MM.1S (cell line): ENCODE measurements at regions not wholly inside any gene's neighbourhood (a gene's known extent, or its start where the extent isn't known, plus 50 kb on each side); places are given as distances from the start of the nearest gene placed in this dataset.

ENCODE experiments used
- DNase-seq: peaks from one replicate; pipeline ENCODE4 v3.0.0-alpha.2; 2015
- H2AFZ ChIP-seq: fragments of 300-600 bp; sonication (generic); 2 replicates; pipeline ENCODE4 v1.6.0; 2016; ENCODE audit warnings: antibody characterized with exemption, low read length
- H3F3A ChIP-seq: fragments of 300-600 bp; sonication (generic); 2 replicates; pipeline ENCODE4 v1.6.1; 2016; ENCODE audit warnings: mild to moderate bottlenecking, antibody characterized with exemption, low read length, moderate library complexity, mixed read lengths; ENCODE audit not compliant: insufficient read depth
- H3K27ac ChIP-seq: fragments of 300-600 bp; sonication (generic); 2 replicates; pipeline ENCODE4 v1.5.1; 2016; ENCODE audit warnings: mild to moderate bottlenecking, low read length
- H3K27me3 ChIP-seq: fragments of 300-600 bp; sonication (generic); replicated peaks from 2 replicates; pipeline ENCODE4 v1.6.0; 2016; ENCODE audit warnings: low read length; ENCODE audit not compliant: insufficient read depth
- H3K36me3 ChIP-seq: fragments of 300-600 bp; sonication (generic); replicated peaks from 2 replicates; pipeline ENCODE4 v1.6.1; 2016; ENCODE audit warnings: mild to moderate bottlenecking, low read length, mixed read lengths; ENCODE audit not compliant: insufficient read depth
- H3K4me1 ChIP-seq: fragments of 300-600 bp; sonication (generic); 2 replicates; pipeline ENCODE4 v1.6.1; 2016; ENCODE audit warnings: low read length, mixed read lengths
- H3K4me2 ChIP-seq: fragments of 300-600 bp; sonication (generic); 2 replicates; pipeline ENCODE4 v1.6.0; 2016; ENCODE audit warnings: low read depth, low read length
- H3K4me3 ChIP-seq: fragments of 300-600 bp; sonication (generic); 2 replicates; pipeline ENCODE4 v1.5.1; 2016; ENCODE audit warnings: low read length, mixed read lengths
- H3K79me2 ChIP-seq: fragments of 300-600 bp; sonication (generic); 2 replicates; pipeline ENCODE4 v1.6.1; 2016; ENCODE audit warnings: mixed run types, low read length, mixed read lengths
- H3K9ac ChIP-seq: fragments of 300-600 bp; sonication (generic); 2 replicates; pipeline ENCODE4 v1.6.1; 2016; ENCODE audit warnings: low read length, mixed read lengths
- H3K9me2 ChIP-seq: fragments of 300-600 bp; sonication (generic); replicated peaks from 2 replicates; pipeline ENCODE4 v1.6.1; 2016; ENCODE audit warnings: mild to moderate bottlenecking, low read length, mixed read lengths; ENCODE audit not compliant: insufficient read depth
- H3K9me3 ChIP-seq: fragments of 300-600 bp; sonication (generic); replicated peaks from 2 replicates; pipeline ENCODE4 v1.6.1; 2016; ENCODE audit warnings: mild to moderate bottlenecking, low read length, mixed read lengths; ENCODE audit not compliant: insufficient read depth
- H4K20me1 ChIP-seq: fragments of 300-600 bp; sonication (generic); 2 replicates; pipeline ENCODE4 v1.6.1; 2016; ENCODE audit warnings: mild to moderate bottlenecking, low read length, moderate library complexity, mixed read lengths; ENCODE audit not compliant: insufficient read depth
- EZH2 ChIP-seq: fragments of 300-600 bp; sonication (generic); optimal IDR thresholded peaks from 2 replicates; pipeline ENCODE3; 2017; ENCODE audit warnings: low read depth, mild to moderate bottlenecking, antibody characterized with exemption, low read length, mixed read lengths
- EZH2phosphoT487 ChIP-seq: fragments of 300-600 bp; sonication (generic); IDR thresholded peaks from 2 replicates; pipeline ENCODE4 v1.6.1; 2018; ENCODE audit warnings: antibody characterized with exemption, low read length
- TF ChIP-seq, protein P1 (sequence below): fragments of 300-600 bp; sonication (generic); IDR thresholded peaks from 2 replicates; pipeline ENCODE4 v1.5.1; 2016; ENCODE audit warnings: antibody characterized with exemption, low read length, mixed read lengths

DNA sequence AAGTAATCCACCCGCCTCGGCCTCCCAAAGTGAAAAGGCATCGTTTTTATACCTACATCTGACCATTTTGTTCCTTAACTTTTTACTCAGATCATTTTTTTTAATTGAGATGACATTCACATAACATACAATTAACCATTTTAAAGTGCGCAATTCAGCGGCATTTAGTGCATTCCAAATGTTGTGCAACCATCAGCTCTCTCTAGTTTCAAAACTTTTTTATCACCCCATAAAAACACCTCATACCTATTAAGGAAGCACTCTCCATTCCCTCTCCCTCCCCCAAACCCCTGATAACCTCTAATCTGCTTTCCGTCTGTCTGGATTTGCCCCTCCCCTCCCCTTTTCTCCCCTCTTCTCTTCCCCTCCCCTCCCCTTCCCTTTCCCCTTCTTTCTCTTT lies 310.1 kb downstream of the UACA start:
- TF ChIP-seq, protein P1, sequence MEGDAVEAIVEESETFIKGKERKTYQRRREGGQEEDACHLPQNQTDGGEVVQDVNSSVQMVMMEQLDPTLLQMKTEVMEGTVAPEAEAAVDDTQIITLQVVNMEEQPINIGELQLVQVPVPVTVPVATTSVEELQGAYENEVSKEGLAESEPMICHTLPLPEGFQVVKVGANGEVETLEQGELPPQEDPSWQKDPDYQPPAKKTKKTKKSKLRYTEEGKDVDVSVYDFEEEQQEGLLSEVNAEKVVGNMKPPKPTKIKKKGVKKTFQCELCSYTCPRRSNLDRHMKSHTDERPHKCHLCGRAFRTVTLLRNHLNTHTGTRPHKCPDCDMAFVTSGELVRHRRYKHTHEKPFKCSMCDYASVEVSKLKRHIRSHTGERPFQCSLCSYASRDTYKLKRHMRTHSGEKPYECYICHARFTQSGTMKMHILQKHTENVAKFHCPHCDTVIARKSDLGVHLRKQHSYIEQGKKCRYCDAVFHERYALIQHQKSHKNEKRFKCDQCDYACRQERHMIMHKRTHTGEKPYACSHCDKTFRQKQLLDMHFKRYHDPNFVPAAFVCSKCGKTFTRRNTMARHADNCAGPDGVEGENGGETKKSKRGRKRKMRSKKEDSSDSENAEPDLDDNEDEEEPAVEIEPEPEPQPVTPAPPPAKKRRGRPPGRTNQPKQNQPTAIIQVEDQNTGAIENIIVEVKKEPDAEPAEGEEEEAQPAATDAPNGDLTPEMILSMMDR = no peak
- no peak for TF ChIP-seq EZH2
- no peak for TF ChIP-seq EZH2phosphoT487
- H3K27ac ChIP-seq = no peak overlapping the region
- H3F3A ChIP-seq = no peaks in the 10 kb centered on the region
- no peaks in the 10 kb centered on the region for H3K36me3 ChIP-seq
- no peak overlapping the region for H2AFZ ChIP-seq
- H3K9me3 ChIP-seq = no peaks in the 10 kb centered on the region
- no peak overlapping the region for H3K4me2 ChIP-seq
- no peaks in the 10 kb centered on the region for H3K9me2 ChIP-seq
- no peak overlapping the region for H3K4me3 ChIP-seq
- H4K20me1 ChIP-seq = no peaks in the 10 kb centered on the region
- no peaks in the 10 kb centered on the region for H3K79me2 ChIP-seq
- no peak overlapping the region for H3K9ac ChIP-seq
- no peak for DNase-seq
- no peaks in the 10 kb centered on the region for H3K4me1 ChIP-seq
- no peaks in the 10 kb centered on the region for H3K27me3 ChIP-seq

DNA sequence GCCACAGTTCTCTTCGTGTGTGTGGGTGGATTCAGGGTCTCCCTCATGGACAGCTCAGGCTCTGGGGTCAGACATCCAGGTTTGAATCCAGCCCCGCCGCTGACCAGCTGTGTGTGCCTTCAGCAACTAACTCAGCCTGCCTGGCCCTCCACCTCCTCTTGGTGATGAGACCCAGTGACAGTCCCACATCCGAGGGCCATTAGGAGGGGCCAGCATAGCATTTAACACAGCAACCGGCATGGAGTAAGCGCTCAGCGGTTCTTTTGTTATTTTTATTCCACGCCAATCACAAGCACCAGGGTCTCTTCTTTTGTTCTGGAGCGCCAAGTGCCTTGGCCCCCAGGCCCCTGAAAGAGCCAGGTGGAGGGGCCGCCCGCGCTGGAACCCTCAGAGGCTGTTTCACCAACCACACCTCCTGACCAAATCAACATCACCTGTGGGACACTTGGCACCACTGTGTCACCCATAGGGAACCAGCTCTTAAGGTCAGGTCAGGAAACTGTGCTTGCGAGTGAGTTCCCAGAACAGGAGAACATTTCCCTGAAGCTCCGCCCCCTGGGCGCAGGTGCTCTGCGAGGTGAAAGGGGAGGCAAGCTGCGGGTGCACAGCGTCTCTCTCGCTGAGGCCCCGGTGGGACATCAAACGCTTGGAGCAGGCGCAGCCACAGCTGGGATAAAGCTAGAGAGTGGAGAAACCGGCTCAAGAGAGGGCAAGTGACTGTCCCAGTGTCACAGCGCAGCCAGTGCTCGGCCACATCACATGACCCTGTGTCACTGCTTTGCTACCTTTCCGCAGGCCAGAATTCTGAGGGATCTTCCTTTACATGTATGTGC lies 311.3 kb downstream of the UACA start:
- Histone ChIP-seq H4K20me1 (no peaks in the 10 kb centered on the region), H3K4me2 (no peak overlapping the region), H3K4me3 (no peak overlapping the region), H3K79me2 (no peaks in the 10 kb centered on the region), H3K27me3 (no peaks in the 10 kb centered on the region), H2AFZ (no peak overlapping the region), H3K9me2 (no peaks in the 10 kb centered on the region), H3K9ac (no peak overlapping the region), H3K4me1 (no peaks in the 10 kb centered on the region), H3K36me3 (no peaks in the 10 kb centered on the region), H3K27ac (no peak overlapping the region), H3K9me3 (no peaks in the 10 kb centered on the region), H3F3A (no peaks in the 10 kb centered on the region)
- no peak for TF ChIP-seq EZH2
- TF ChIP-seq, protein P1 = no peak
- no peak for TF ChIP-seq EZH2phosphoT487
- DNase-seq = no peak

DNA sequence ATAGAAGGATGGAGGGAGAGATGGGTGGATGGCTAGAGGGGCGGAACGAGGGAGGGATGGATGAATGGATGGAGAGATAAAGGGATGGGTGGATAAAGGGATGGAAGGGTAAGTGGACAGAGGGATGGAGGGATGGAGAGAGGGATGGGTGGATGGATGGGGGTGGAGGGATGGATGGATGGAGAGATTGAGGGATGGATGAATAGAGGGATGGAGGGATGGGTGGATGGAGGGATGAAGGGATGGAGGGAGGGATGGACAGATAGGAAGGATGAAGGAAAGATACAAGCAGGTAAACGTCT lies 313.3 kb downstream of the UACA start:
- Histone ChIP-seq H3K9ac (no peak overlapping the region), H3K9me3 (no peaks in the 10 kb centered on the region), H2AFZ (no peak overlapping the region), H3K36me3 (no peaks in the 10 kb centered on the region), H3K27me3 (no peaks in the 10 kb centered on the region), H4K20me1 (no peaks in the 10 kb centered on the region), H3K4me3 (no peak overlapping the region), H3K27ac (no peak overlapping the region), H3K79me2 (no peaks in the 10 kb centered on the region), H3F3A (no peaks in the 10 kb centered on the region), H3K4me1 (no peaks in the 10 kb centered on the region), H3K9me2 (no peaks in the 10 kb centered on the region), H3K4me2 (no peak overlapping the region)
- no peak for TF ChIP-seq EZH2phosphoT487
- TF ChIP-seq, protein P1 = no peak
- TF ChIP-seq EZH2 = no peak
- DNase-seq = no peak
